Hematopoietic multipotent progenitor cell treated with erythropoietin and hydrocortisone succinate and interleukin-3 and kit ligand, for 17 days (in vitro differentiated cells): ENCODE measurements at regions not wholly inside any gene's neighbourhood (a gene's known extent, or its start where the extent isn't known, plus 50 kb on each side); places are given as distances from the start of the nearest gene placed in this dataset.

Experiments used
- DNase-seq: peaks from one replicate; pipeline ENCODE4 v3.0.0-alpha.2; 2015; ENCODE audit warnings: low spot score

GRCh38 chr2:180461761-180462160 lies 454.7 kb upstream of the CWC22 start:
- DNase-seq, result no peak

GRCh38 chr2:180456801-180457200 lies 449.7 kb upstream of the CWC22 start:
- DNase-seq, result no peak

GRCh38 chr2:180450841-180451240 lies 443.7 kb upstream of the CWC22 start:
- DNase-seq, result no peak

GRCh38 chr2:180449171-180449915 lies 442.2 kb upstream of the CWC22 start:
- no peak for DNase-seq

GRCh38 chr2:180446492-180446891 lies 439.4 kb upstream of the CWC22 start:
- no peak for DNase-seq

- DNase-seq, result no peak
Observed at GRCh38 chr2:180443888-180444287, 436.8 kb upstream of the CWC22 start.

GRCh38 chr2:180442860-180443644 lies 436.0 kb upstream of the CWC22 start:
- DNase-seq, result no peak

GRCh38 chr2:180419212-180419611 lies 412.1 kb upstream of the CWC22 start:
- no peak for DNase-seq

- DNase-seq, result no peak
Observed at GRCh38 chr2:180416627-180417026, 409.5 kb upstream of the CWC22 start.

- DNase-seq, result no peak
Observed at GRCh38 chr2:180413336-180413735, 406.2 kb upstream of the CWC22 start.

- DNase-seq, result no peak
Observed at GRCh38 chr2:180412219-180412618, 405.1 kb upstream of the CWC22 start.

GRCh38 chr2:180411661-180412060 lies 404.6 kb upstream of the CWC22 start:
- DNase-seq, result no peak

- no peak for DNase-seq
Observed at GRCh38 chr2:180406687-180407086, 399.6 kb upstream of the CWC22 start.

- no peak for DNase-seq
Observed at GRCh38 chr2:180405520-180405919, 398.4 kb upstream of the CWC22 start.

- no peak for DNase-seq
Observed at GRCh38 chr2:180394305-180394704, 387.2 kb upstream of the CWC22 start.

GRCh38 chr2:180385601-180386201 lies 378.6 kb upstream of the CWC22 start:
- no peak for DNase-seq

- DNase-seq, result no peak
Observed at GRCh38 chr2:180376066-180376465, 369.0 kb upstream of the CWC22 start.

- no peak for DNase-seq
Observed at GRCh38 chr2:180374502-180375281, 367.6 kb upstream of the CWC22 start.

GRCh38 chr2:180370511-180371205 lies 363.6 kb upstream of the CWC22 start:
- no peak for DNase-seq

GRCh38 chr2:180368881-180369280 lies 361.8 kb upstream of the CWC22 start:
- no peak for DNase-seq

GRCh38 chr2:180367815-180368214 lies 360.7 kb upstream of the CWC22 start:
- no peak for DNase-seq

- no peak for DNase-seq
Observed at GRCh38 chr2:180366481-180366880, 359.4 kb upstream of the CWC22 start.
